ENCODE measurements at regions not wholly inside any gene's neighbourhood (a gene's known extent, or its start where the extent isn't known, plus 50 kb on each side); places are given as distances from the start of the nearest gene placed in this dataset.

- no peak for TF ChIP-seq ZNF655 (CRISPR knock-in tag; IDR thresholded peaks at IDR 0.05)
- no peak for TF ChIP-seq ZNF175 (CRISPR knock-in tag; IDR thresholded peaks at IDR 0.05; ENCODE audit: low read depth)
- no peak for TF ChIP-seq TCF3 (CRISPR knock-in tag; IDR thresholded peaks at IDR 0.05)
- no peak for TF ChIP-seq TRIM25 (IDR thresholded peaks at IDR 0.05; ENCODE audit: borderline replicate concordance)
- no peak for TF ChIP-seq SREBF1 (IDR thresholded peaks at IDR 0.05; ENCODE audit: borderline replicate concordance, low read depth, low read length)
Measured at GRCh38 chr4:24456431-24456830, 127.9 kb downstream of the DHX15 start (continued).

GRCh38 chr4:24453951-24454350 lies 130.4 kb downstream of the DHX15 start:
- FAIRE-seq: no peak
- H2AFZ ChIP-seq (ENCODE audit: low read depth, low read length): no peak overlapping the region
- intact Hi-C loops (cut with micrococcal nuclease) (no loop called here), in situ Hi-C loops (cut with MboI) (no loop called here)
- WGBS (ENCODE audit: insufficient coverage, low coverage, missing lambda C conversion rate): 0% methylated on average over 2 of the region's 2 CpGs
- no peak overlapping the region for H3K27ac ChIP-seq (ENCODE audit: extremely low read depth, low read depth, low read length)
- no peak overlapping the region for H3K9ac ChIP-seq (ENCODE audit: insufficient read depth in 1 of 2, low read depth in 2 of 2, low read length in 2 of 2)
- no peaks in the 10 kb centered on the region for H3K4me1 ChIP-seq (replicated peaks in 1 of 2; ENCODE audit: control insufficient read depth in 2 of 2, insufficient read depth in 2 of 2, low read length in 2 of 2)
- no peaks in the 10 kb centered on the region for H3K79me2 ChIP-seq (ENCODE audit: control insufficient read depth, insufficient read depth, low read length)
- BruUV-seq (replicated peaks): no TSS peak
- H4K20me1 ChIP-seq (replicated peaks; ENCODE audit: control insufficient read depth, insufficient read depth, low read length): no peaks in the 10 kb centered on the region
- H3K9me3 ChIP-seq (replicated peaks; ENCODE audit: control insufficient read depth, insufficient read depth, low read depth, low read length): no peaks in the 10 kb centered on the region
- no peak for DNase-seq (ENCODE audit: extremely low read depth in 1 of 4, low spot score in 3 of 4)
- no peak for ATAC-seq
- H3K4me2 ChIP-seq (ENCODE audit: insufficient read depth, low read length): no peak overlapping the region
- CTCF ChIA-PET (ENCODE audit: low intra/inter-chr PET ratio): no interaction called here
- no peaks in the 10 kb centered on the region for H3K36me3 ChIP-seq (ENCODE audit: control insufficient read depth, insufficient read depth, low read length)
- no peak overlapping the region for H3K4me3 ChIP-seq
- POLR2A ChIA-PET: no interaction called here
- H3K9me1 ChIP-seq (ENCODE audit: control insufficient read depth, insufficient read depth, low read length): no peaks in the 10 kb centered on the region
- peaks cover 0 to 4% of the 10 kb centered on the region in 2 experiments; a peak in 1 of 5 replicates for H3K27me3 ChIP-seq (ENCODE audit: control insufficient read depth in 2 of 2, insufficient read depth in 2 of 2, low read length in 2 of 2)
- TF ChIP-seq MAFK (IDR thresholded peaks at IDR 0.05; ENCODE audit: low read length) (no peak), NFATC3 (IDR thresholded peaks at IDR 0.05) (no peak), ZNF165 (CRISPR knock-in tag; IDR thresholded peaks at IDR 0.05; ENCODE audit: borderline replicate concordance) (no peak), EP400 (IDR thresholded peaks at IDR 0.05) (no peak), ZNF780A (CRISPR knock-in tag; IDR thresholded peaks at IDR 0.05) (no peak), ZNF3 (CRISPR knock-in tag; IDR thresholded peaks at IDR 0.05) (no peak), TEAD4 (IDR thresholded peaks at IDR 0.05; ENCODE audit: low read length) (no peak), TEAD4 (CRISPR knock-in tag; IDR thresholded peaks at IDR 0.05; ENCODE audit: borderline replicate concordance) (no peak), ZFP1 (CRISPR knock-in tag; IDR thresholded peaks at IDR 0.05) (no peak), ZNF79 (CRISPR knock-in tag; IDR thresholded peaks at IDR 0.05; ENCODE audit: low read depth) (no peak), ZNF785 (CRISPR knock-in tag; IDR thresholded peaks at IDR 0.05) (no peak), ZNF133 (CRISPR knock-in tag; IDR thresholded peaks at IDR 0.05) (no peak), FOXA1 (IDR thresholded peaks at IDR 0.05; ENCODE audit: borderline replicate concordance) (no peak), CEBPZ (IDR thresholded peaks at IDR 0.05; ENCODE audit: borderline replicate concordance, low read depth, low read length) (no peak)
